GM12878 (cell line): ENCODE measurements at regions not wholly inside any gene's neighbourhood (a gene's known extent, or its start where the extent isn't known, plus 50 kb on each side); places are given as distances from the start of the nearest gene placed in this dataset.

Experiments
- BRCA1 ChIP-seq: IDR thresholded peaks from 2 replicates; pipeline ENCODE4 v1.6.1; 2011; ENCODE audit warnings: low read depth, low read length, improper control_type of control experiment
- CHD2 ChIP-seq: IDR thresholded peaks from 2 replicates; pipeline ENCODE4 v1.6.1; 2011; ENCODE audit warnings: low read depth, low read length, improper control_type of control experiment, borderline replicate concordance
- CTCF ChIP-seq, 3 experiments: IDR thresholded peaks in 2 of 3; conservative IDR thresholded peaks in 1 of 3; 2 replicates each; pipeline ENCODE4 v1.5.1; 2011; ENCODE audit warnings: low read depth in 3 of 3, low read length in 3 of 3, mild to moderate bottlenecking in 3 of 3, control low read depth in 2 of 3, moderate library complexity in 2 of 3, inconsistent platforms in 1 of 3, mixed read lengths in 1 of 3; ENCODE audit not compliant: control insufficient read depth in 2 of 3, insufficient read depth in 1 of 3; ENCODE audit errors: extremely low read depth in 1 of 3
- CUX1 ChIP-seq: IDR thresholded peaks from 2 replicates; pipeline ENCODE4 v1.6.1; 2012; ENCODE audit warnings: improper control_type of control experiment, low read depth, low read length; ENCODE audit not compliant: insufficient replicate concordance
- FOS ChIP-seq: IDR thresholded peaks from 3 replicates; pipeline ENCODE4 v1.6.1; 2011; ENCODE audit warnings: borderline replicate concordance; ENCODE audit not compliant: insufficient read length; ENCODE audit errors: extremely low read depth
- NFIC ChIP-seq: IDR thresholded peaks from 2 replicates; pipeline ENCODE4 v1.6.1; 2012; ENCODE audit warnings: low read depth, mild to moderate bottlenecking, inconsistent platforms, low read length, moderate library complexity
- PBX3 ChIP-seq: IDR thresholded peaks from 2 replicates; pipeline ENCODE4 v1.6.1; 2011; ENCODE audit warnings: mild to moderate bottlenecking, low read depth, low read length, moderate library complexity; ENCODE audit not compliant: insufficient replicate concordance
- POLR2A ChIP-seq: IDR thresholded peaks from 2 replicates; pipeline ENCODE4 v1.6.1; 2011; ENCODE audit warnings: low read depth, mild to moderate bottlenecking, low read length
- SPI1 ChIP-seq: IDR thresholded peaks from 2 replicates; pipeline ENCODE4 v1.6.1; 2011; ENCODE audit warnings: low read depth, mild to moderate bottlenecking, low read length, moderate library complexity, borderline replicate concordance; ENCODE audit not compliant: insufficient read depth
- ZNF217 ChIP-seq: fragments of 450-650 bp; IDR thresholded peaks from 2 replicates; pipeline ENCODE4 v1.6.1; 2017; ENCODE audit warnings: antibody characterized with exemption, mild to moderate bottlenecking
- ZNF622 ChIP-seq: fragments of 450-650 bp; IDR thresholded peaks from 2 replicates; pipeline ENCODE4 v1.6.1; 2017; ENCODE audit warnings: mild to moderate bottlenecking, inconsistent platforms

GRCh38 chr2:238704471-238705225 lies 143.2 kb upstream of the TWIST2 start:
- TF ChIP-seq CHD2 (no peak), BRCA1 (no peak), NFIC (no peak), POLR2A (no peak), ZNF622 (no peak), CTCF (IDR thresholded peaks at IDR 0.05 in 2 of 3, conservative IDR thresholded peaks at IDR 0.05 in 1 of 3; ENCODE audit: control insufficient read depth in 2 of 3, extremely low read depth in 1 of 3, insufficient read depth in 1 of 3, low read depth in 3 of 3, low read length in 3 of 3) (no peak), PBX3 (no peak), FOS (no peak), CUX1 (no peak), ZNF217 (no peak), SPI1 (no peak)
